ENCODE measurements at regions not wholly inside any gene's neighbourhood (a gene's known extent, or its start where the extent isn't known, plus 50 kb on each side); places are given as distances from the start of the nearest gene placed in this dataset.

DNA sequence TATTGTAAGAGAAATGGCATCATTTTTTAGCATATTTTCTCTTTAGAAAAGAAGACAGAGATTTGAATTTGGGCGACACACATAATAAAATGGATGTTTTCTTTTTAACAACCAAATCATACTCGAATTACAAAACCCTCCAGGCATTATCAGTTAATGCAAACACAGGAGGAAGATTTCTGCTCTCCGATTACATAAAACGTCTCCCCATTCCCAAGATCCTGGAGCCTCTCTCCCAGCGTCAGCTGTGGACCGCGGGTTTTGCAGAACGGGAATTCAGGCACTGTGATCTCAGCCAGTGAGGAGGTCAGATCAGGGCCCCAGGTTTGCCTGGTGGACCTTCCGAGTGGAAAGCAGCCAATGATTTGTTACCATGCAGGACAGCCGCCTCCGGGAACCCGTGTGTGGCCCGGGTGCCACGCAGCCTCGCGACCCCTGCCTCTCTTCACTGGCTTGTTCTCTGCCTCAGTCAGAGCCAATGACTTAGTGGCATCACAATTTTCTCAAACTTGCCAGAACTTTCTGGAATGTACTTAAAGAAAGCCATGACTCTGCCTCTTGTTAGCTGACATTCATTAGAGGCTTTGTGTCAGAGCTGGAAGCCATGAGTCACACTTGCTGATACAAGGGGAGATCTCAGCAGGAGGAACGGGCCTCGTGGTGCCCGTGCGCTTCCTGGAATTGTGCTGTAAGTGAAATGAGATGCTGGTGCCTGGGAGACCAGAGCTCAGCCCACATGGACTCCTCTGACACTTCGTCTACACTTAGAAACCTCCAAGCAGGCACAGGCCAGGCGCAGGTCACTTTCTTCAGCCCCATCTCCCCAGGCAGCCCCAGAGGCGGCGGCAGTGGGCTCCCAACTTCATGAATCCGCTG is 246.1 kb downstream of the KLF6 start:
- BruUV-seq (replicated peaks), result no TSS peak
- no peaks in the 10 kb centered on the region for H3K27me3 ChIP-seq (replicated peaks; ENCODE audit: insufficient read depth, low read depth, low read length, poor library complexity)
- no peaks in the 10 kb centered on the region for H3K4me1 ChIP-seq (ENCODE audit: insufficient read depth, low read length, poor library complexity, severe bottlenecking)
- intact Hi-C loops (cut with micrococcal nuclease; ENCODE audit: unreplicated experiment), result no loop called here
- CTCF ChIA-PET, result no interaction called here
- TF ChIP-seq, protein P1, sequence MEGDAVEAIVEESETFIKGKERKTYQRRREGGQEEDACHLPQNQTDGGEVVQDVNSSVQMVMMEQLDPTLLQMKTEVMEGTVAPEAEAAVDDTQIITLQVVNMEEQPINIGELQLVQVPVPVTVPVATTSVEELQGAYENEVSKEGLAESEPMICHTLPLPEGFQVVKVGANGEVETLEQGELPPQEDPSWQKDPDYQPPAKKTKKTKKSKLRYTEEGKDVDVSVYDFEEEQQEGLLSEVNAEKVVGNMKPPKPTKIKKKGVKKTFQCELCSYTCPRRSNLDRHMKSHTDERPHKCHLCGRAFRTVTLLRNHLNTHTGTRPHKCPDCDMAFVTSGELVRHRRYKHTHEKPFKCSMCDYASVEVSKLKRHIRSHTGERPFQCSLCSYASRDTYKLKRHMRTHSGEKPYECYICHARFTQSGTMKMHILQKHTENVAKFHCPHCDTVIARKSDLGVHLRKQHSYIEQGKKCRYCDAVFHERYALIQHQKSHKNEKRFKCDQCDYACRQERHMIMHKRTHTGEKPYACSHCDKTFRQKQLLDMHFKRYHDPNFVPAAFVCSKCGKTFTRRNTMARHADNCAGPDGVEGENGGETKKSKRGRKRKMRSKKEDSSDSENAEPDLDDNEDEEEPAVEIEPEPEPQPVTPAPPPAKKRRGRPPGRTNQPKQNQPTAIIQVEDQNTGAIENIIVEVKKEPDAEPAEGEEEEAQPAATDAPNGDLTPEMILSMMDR (conservative IDR thresholded peaks at IDR 0.05; ENCODE audit: low read depth, low read length), result no peak
- TF ChIP-seq EZH2 (IDR thresholded peaks at IDR 0.05; ENCODE audit: borderline replicate concordance, low read depth, low read length, poor library complexity, severe bottlenecking), result no peak
- no peak overlapping the region for H3K4me3 ChIP-seq (ENCODE audit: low read depth, low read length, poor library complexity, severe bottlenecking)
- DNase-seq (ENCODE audit: low spot score), result peak; percentile 73
- no peaks in the 10 kb centered on the region for H3K36me3 ChIP-seq (ENCODE audit: insufficient read depth, low read length, poor library complexity, severe bottlenecking)
- POLR2A ChIA-PET (ENCODE audit: low non-redundant PET), result no interaction called here
- H3K27ac ChIP-seq (ENCODE audit: low read depth, low read length, poor library complexity, severe bottlenecking), result no peak overlapping the region
- H3K9me3 ChIP-seq (ENCODE audit: low read depth, low read length, poor library complexity, severe bottlenecking), result no peaks in the 10 kb centered on the region

- Histone ChIP-seq H3K9me3 (ENCODE audit: low read depth, low read length, poor library complexity, severe bottlenecking) (no peaks in the 10 kb centered on the region), H3K36me3 (ENCODE audit: insufficient read depth, low read length, poor library complexity, severe bottlenecking) (no peaks in the 10 kb centered on the region), H3K27ac (ENCODE audit: low read depth, low read length, poor library complexity, severe bottlenecking) (no peak overlapping the region), H3K27me3 (replicated peaks; ENCODE audit: insufficient read depth, low read depth, low read length, poor library complexity) (no peaks in the 10 kb centered on the region), H3K4me3 (ENCODE audit: low read depth, low read length, poor library complexity, severe bottlenecking) (no peak overlapping the region), H3K4me1 (ENCODE audit: insufficient read depth, low read length, poor library complexity, severe bottlenecking) (no peaks in the 10 kb centered on the region)
- ChIA-PET POLR2A (ENCODE audit: low non-redundant PET) (no interaction called here), CTCF (no interaction called here)
- BruUV-seq (replicated peaks), result no TSS peak
- no peak for DNase-seq (ENCODE audit: low spot score)
- intact Hi-C loops (cut with micrococcal nuclease; ENCODE audit: unreplicated experiment), result no loop called here
- no peak for TF ChIP-seq EZH2 (IDR thresholded peaks at IDR 0.05; ENCODE audit: borderline replicate concordance, low read depth, low read length, poor library complexity, severe bottlenecking)
- TF ChIP-seq, protein P1 (conservative IDR thresholded peaks at IDR 0.05; ENCODE audit: low read depth, low read length), result no peak
These were observed 246.7 kb downstream of the KLF6 start for GRCh38 chr10:3538291-3538655.

- POLR2A ChIA-PET (ENCODE audit: low non-redundant PET), result no interaction called here
- Histone ChIP-seq H3K36me3 (ENCODE audit: insufficient read depth, low read length, poor library complexity, severe bottlenecking) (no peaks in the 10 kb centered on the region), H3K9me3 (ENCODE audit: low read depth, low read length, poor library complexity, severe bottlenecking) (no peaks in the 10 kb centered on the region), H3K27me3 (replicated peaks; ENCODE audit: insufficient read depth, low read depth, low read length, poor library complexity) (no peaks in the 10 kb centered on the region), H3K27ac (ENCODE audit: low read depth, low read length, poor library complexity, severe bottlenecking) (no peak overlapping the region), H3K4me1 (ENCODE audit: insufficient read depth, low read length, poor library complexity, severe bottlenecking) (no peaks in the 10 kb centered on the region), H3K4me3 (ENCODE audit: low read depth, low read length, poor library complexity, severe bottlenecking) (no peak overlapping the region)
- intact Hi-C loops (cut with micrococcal nuclease; ENCODE audit: unreplicated experiment), result no loop called here
- CTCF ChIA-PET, result no interaction called here
- no peak for DNase-seq (ENCODE audit: low spot score)
- TF ChIP-seq, protein P1 (conservative IDR thresholded peaks at IDR 0.05; ENCODE audit: low read depth, low read length), result no peak
- TF ChIP-seq EZH2 (IDR thresholded peaks at IDR 0.05; ENCODE audit: borderline replicate concordance, low read depth, low read length, poor library complexity, severe bottlenecking), result no peak
- no TSS peak for BruUV-seq (replicated peaks)
These were observed 247.5 kb downstream of the KLF6 start for GRCh38 chr10:3537518-3537917.

All from A673 (cell line).